Testis (tissue), 2 donors: ENCODE measurements at regions not wholly inside any gene's neighbourhood (a gene's known extent, or its start where the extent isn't known, plus 50 kb on each side); places are given as distances from the start of the nearest gene placed in this dataset.

Source experiments
- DNase-seq: peaks from one replicate; pipeline ENCODE4 v3.0.0-alpha.2; 2019
- H3K27ac ChIP-seq, 2 donors: fragments of 200-600 bp; sonication (generic); one replicate each; pipeline ENCODE4 v1.5.1; 2019
- H3K27me3 ChIP-seq: fragments of 200-600 bp; sonication (generic); one replicate; pipeline ENCODE4 v1.5.1; 2019
- H3K36me3 ChIP-seq: fragments of 200-600 bp; sonication (generic); one replicate; pipeline ENCODE4 v1.5.1; 2017; ENCODE audit warnings: low read depth; ENCODE audit errors: missing control alignments
- H3K4me1 ChIP-seq: fragments of 200-600 bp; sonication (generic); one replicate; pipeline ENCODE4 v1.5.1; 2019
- H3K4me3 ChIP-seq, 2 donors: fragments of 200-600 bp; sonication (generic); one replicate each; pipeline ENCODE4 v1.5.1; 2017 to 2019
- H3K9me3 ChIP-seq: fragments of 200-600 bp; sonication (generic); one replicate; pipeline ENCODE4 v1.5.1; 2017
- POLR2A ChIP-seq: fragments of 450-650 bp; IDR thresholded peaks from one replicate; pipeline ENCODE4 v1.6.1; 2017; ENCODE audit warnings: antibody characterized with exemption, mild to moderate bottlenecking, moderate library complexity
- WGBS, 2 donors: methylation state at CpG; one replicate each; pipeline ENCODE4 v1.1.5; 2018; 5-methylcytosine and 5-hydroxymethylcytosine counted together
- intact Hi-C: fragments of 100-400 bp; cut with DNase I; formaldehyde crosslinking; loops from one replicate; pipeline ENCODE4 v1.15.1; 2023; ENCODE audit warnings: low total_unique reads
- TF ChIP-seq, protein P1 (sequence below), 3 experiments: fragments of 450-650 bp in 2 of 3; fragments of 200-600 bp in 1 of 3; sonication (generic) in 1 of 3; IDR thresholded peaks; one replicate each; pipeline ENCODE4 v1.5.1; 2016 to 2019; ENCODE audit warnings: antibody characterized with exemption in 3 of 3, mild to moderate bottlenecking in 2 of 3, moderate library complexity in 1 of 3

- H3K4me1 ChIP-seq = no peaks in the 10 kb centered on the region
- intact Hi-C loops = no loop called here
- DNase-seq = no peak
- H3K27ac ChIP-seq = no peak overlapping the region
- no peaks in the 10 kb centered on the region for H3K27me3 ChIP-seq
- 83 to 85% methylated on average over 3 of the region's 3 CpGs for WGBS, 2 donors
- no peak overlapping the region for H3K4me3 ChIP-seq
- H3K36me3 ChIP-seq = no peaks in the 10 kb centered on the region
- H3K9me3 ChIP-seq = no peaks in the 10 kb centered on the region
- TF ChIP-seq, protein P1, sequence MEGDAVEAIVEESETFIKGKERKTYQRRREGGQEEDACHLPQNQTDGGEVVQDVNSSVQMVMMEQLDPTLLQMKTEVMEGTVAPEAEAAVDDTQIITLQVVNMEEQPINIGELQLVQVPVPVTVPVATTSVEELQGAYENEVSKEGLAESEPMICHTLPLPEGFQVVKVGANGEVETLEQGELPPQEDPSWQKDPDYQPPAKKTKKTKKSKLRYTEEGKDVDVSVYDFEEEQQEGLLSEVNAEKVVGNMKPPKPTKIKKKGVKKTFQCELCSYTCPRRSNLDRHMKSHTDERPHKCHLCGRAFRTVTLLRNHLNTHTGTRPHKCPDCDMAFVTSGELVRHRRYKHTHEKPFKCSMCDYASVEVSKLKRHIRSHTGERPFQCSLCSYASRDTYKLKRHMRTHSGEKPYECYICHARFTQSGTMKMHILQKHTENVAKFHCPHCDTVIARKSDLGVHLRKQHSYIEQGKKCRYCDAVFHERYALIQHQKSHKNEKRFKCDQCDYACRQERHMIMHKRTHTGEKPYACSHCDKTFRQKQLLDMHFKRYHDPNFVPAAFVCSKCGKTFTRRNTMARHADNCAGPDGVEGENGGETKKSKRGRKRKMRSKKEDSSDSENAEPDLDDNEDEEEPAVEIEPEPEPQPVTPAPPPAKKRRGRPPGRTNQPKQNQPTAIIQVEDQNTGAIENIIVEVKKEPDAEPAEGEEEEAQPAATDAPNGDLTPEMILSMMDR (IDR thresholded peaks at IDR 0.05) = no peak
- TF ChIP-seq POLR2A = no peak
Measured at GRCh38 chr1:232562855-232563510, 67.0 kb downstream of the SIPA1L2 start.

GRCh38 chr1:232561381-232561780 lies 68.6 kb downstream of the SIPA1L2 start:
- no peaks in the 10 kb centered on the region for H3K4me1 ChIP-seq
- 93 to 96% methylated on average over 2 of the region's 2 CpGs for WGBS, 2 donors
- H3K4me3 ChIP-seq = no peak overlapping the region
- no peaks in the 10 kb centered on the region for H3K36me3 ChIP-seq
- H3K27ac ChIP-seq = no peak overlapping the region
- intact Hi-C loops = no loop called here
- DNase-seq = no peak
- TF ChIP-seq, protein P1 (IDR thresholded peaks at IDR 0.05) = no peak
- no peak for TF ChIP-seq POLR2A
- H3K27me3 ChIP-seq = no peaks in the 10 kb centered on the region
- no peaks in the 10 kb centered on the region for H3K9me3 ChIP-seq

DNA sequence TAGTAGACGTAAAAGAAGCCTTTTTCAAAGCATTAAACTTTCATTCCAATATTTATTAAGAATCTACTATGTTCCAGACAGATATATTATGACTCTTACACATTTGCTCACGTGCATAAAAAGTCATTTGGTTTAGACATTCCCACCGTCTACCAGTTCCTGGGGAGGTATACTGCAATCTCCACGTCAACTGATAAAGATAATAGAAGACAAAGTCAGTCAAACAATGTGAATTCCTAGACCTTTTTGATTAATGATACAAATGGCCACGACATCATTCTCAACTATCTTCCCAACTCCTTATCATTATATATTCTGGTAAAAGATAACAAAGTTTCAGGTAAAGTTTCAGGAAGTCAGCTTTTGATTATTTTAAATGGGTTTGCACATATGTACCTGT lies 69.0 kb downstream of the SIPA1L2 start:
- WGBS, 2 donors = 74 to 77% methylated on average over 5 of the region's 5 CpGs
- intact Hi-C loops = no loop called here
- no peak for TF ChIP-seq POLR2A
- TF ChIP-seq, protein P1 (IDR thresholded peaks at IDR 0.05) = no peak
- Histone ChIP-seq H3K36me3 (no peaks in the 10 kb centered on the region), H3K27ac (no peak overlapping the region), H3K9me3 (no peaks in the 10 kb centered on the region), H3K27me3 (no peaks in the 10 kb centered on the region), H3K4me1 (peaks cover 4% of the 10 kb centered on the region), H3K4me3 (no peak overlapping the region)
- DNase-seq = no peak

DNA sequence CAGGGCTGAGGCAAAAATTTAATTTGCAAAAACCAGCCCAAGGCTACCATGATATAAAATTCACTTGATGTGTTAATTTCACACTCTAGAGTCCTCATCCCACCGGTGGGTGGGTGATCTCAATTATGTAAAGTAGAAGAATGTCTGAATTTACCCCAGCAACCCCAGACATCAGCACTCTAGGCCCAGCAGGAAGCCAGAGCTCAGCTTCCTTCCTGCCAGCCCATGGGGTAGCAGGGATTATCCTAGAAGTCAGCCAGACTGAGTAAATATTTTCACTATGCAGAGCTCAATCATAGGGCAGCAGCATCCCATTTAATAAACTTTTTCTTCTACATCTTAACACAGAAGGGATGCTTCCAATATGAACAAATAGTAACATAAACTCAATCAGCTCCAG lies 71.0 kb downstream of the SIPA1L2 start:
- Histone ChIP-seq H3K36me3 (no peaks in the 10 kb centered on the region), H3K9me3 (no peaks in the 10 kb centered on the region), H3K27me3 (no peaks in the 10 kb centered on the region), H3K4me1 (peaks cover 13% of the 10 kb centered on the region), H3K27ac (no peak overlapping the region), H3K4me3 (no peak overlapping the region)
- WGBS, 2 donors = 45 to 67% methylated on average over 1 of the region's 1 CpG
- TF ChIP-seq, protein P1 (IDR thresholded peaks at IDR 0.05) = no peak
- TF ChIP-seq POLR2A = no peak
- intact Hi-C loops = no loop called here
- DNase-seq = no peak

DNA sequence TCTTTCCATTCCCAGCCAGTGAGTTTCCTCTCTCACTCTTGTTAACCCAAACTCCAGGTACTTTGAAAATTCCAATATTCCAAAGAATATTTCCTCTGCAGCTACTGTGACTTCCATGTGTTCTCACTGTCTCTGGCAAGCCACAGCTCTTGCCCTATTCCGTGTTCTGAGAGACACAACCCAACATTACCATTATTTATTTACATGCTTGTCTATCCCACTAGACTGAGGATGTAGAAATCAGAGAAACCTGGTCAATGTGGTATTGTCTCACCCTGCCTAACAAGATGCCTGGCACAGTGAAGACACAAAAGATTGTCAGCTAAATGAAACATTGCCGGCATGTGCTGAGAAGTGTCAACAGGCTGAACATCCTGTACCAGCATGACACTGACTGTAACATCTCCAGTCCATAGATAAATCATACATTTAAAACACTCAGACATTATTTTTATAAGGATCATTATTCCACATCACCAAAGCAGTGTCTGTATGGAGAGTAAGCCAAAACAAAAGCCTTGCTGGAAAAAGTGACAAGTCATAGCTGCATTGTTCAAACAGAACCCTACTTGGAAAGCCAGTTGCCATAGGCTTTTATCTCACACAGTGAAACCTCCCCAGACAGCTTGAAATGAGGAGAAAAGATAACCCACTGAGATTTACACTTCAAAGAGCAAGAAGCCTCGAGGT lies 72.3 kb downstream of the SIPA1L2 start:
- H3K4me1 ChIP-seq = peaks cover 24% of the 10 kb centered on the region
- intact Hi-C loops = no loop called here
- no peak for TF ChIP-seq POLR2A
- TF ChIP-seq, protein P1 (IDR thresholded peaks at IDR 0.05) = no peak
- no peak overlapping the region for H3K27ac ChIP-seq
- H3K4me3 ChIP-seq = no peak overlapping the region
- no peak for DNase-seq
- H3K9me3 ChIP-seq = no peaks in the 10 kb centered on the region
- 67 to 69% methylated on average over 3 of the region's 3 CpGs for WGBS, 2 donors
- H3K36me3 ChIP-seq = no peaks in the 10 kb centered on the region
- H3K27me3 ChIP-seq = no peaks in the 10 kb centered on the region
